NT2/D1 (cell line): ENCODE measurements at regions not wholly inside any gene's neighbourhood (a gene's known extent, or its start where the extent isn't known, plus 50 kb on each side); places are given as distances from the start of the nearest gene placed in this dataset.

ENCODE experiments used
- YY1 ChIP-seq: IDR thresholded peaks from 2 replicates; pipeline ENCODE4 v1.6.1; 2011; ENCODE audit not compliant: insufficient read length, insufficient read depth
- ZNF274 ChIP-seq: IDR thresholded peaks from 2 replicates; pipeline ENCODE4 v1.6.1; 2011; ENCODE audit warnings: mild to moderate bottlenecking, low read depth, low read length

- no peak for TF ChIP-seq YY1
- TF ChIP-seq ZNF274: no peak
These were observed 508.2 kb downstream of the CDK5RAP2 start for GRCh38 chr9:120071760-120072159.
